Astrocyte of the spinal cord (primary cell): ENCODE measurements at regions not wholly inside any gene's neighbourhood (a gene's known extent, or its start where the extent isn't known, plus 50 kb on each side); places are given as distances from the start of the nearest gene placed in this dataset.
A peak's percentile ranks its signal among the peaks of the same experiment; 100 is the strongest.

Source experiments
- DNase-seq: peaks from one replicate; pipeline ENCODE4 v3.0.0; 2011; ENCODE audit warnings: low read depth, low spot score
- H3K4me3 ChIP-seq: 2 replicates; pipeline ENCODE4 v1.5.1; 2011; ENCODE audit warnings: low read depth, mild to moderate bottlenecking, low read length, moderate library complexity
- in situ Hi-C: cut with HindIII; loops from 2 replicates; pipeline ENCODE4 v1.10.0; 2017; ENCODE audit warnings: low sequenced_read_pairs
- TF ChIP-seq, protein P1 (sequence below): IDR thresholded peaks from 2 replicates; pipeline ENCODE4 v1.5.1; 2012; ENCODE audit warnings: low read depth, mild to moderate bottlenecking, low read length, inconsistent platforms

DNA sequence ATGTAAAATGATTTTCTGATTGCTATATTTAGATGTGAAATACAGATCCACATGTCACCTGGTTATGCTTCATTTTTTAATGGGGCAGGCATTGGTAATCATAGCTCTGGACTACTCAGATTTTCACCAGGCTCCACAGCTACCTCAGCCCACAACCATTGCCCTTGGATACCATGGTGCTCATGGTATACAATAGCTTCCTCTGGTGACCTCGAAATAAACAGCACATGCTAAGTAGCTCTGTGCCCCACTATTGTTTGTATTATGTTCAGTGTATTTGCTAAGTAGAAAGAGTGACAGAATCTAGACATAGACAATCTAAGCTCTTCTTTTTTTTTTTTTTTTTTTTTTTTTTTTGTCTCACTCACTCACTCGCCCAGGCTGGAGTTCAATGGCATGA is 274.4 kb upstream of the USP15 start:
- no peak for DNase-seq
- TF ChIP-seq, protein P1, sequence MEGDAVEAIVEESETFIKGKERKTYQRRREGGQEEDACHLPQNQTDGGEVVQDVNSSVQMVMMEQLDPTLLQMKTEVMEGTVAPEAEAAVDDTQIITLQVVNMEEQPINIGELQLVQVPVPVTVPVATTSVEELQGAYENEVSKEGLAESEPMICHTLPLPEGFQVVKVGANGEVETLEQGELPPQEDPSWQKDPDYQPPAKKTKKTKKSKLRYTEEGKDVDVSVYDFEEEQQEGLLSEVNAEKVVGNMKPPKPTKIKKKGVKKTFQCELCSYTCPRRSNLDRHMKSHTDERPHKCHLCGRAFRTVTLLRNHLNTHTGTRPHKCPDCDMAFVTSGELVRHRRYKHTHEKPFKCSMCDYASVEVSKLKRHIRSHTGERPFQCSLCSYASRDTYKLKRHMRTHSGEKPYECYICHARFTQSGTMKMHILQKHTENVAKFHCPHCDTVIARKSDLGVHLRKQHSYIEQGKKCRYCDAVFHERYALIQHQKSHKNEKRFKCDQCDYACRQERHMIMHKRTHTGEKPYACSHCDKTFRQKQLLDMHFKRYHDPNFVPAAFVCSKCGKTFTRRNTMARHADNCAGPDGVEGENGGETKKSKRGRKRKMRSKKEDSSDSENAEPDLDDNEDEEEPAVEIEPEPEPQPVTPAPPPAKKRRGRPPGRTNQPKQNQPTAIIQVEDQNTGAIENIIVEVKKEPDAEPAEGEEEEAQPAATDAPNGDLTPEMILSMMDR, result no peak
- in situ Hi-C loops, result no loop called here
- H3K4me3 ChIP-seq, result no peak overlapping the region

DNA sequence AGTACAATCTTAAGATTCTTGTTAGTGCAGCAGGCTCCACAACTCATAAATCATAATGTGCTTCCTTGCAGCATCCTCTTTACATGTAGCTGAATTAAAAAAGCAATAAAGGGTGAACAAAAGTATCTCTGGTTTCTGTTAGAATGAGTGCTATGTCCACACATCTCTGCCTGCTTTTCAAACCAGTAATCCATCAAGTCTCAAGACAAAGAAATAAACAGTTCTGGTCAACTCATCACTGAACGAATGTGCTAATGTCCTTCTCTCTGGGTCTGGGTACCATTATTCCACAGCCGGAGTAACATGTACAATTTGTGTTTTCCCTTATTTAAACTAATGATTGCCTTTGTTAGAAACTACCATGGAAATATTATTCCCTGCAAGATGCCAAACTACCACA is 273.0 kb upstream of the USP15 start:
- TF ChIP-seq, protein P1, result no peak
- DNase-seq, result no peak
- in situ Hi-C loops, result no loop called here
- H3K4me3 ChIP-seq, result no peak overlapping the region

DNA sequence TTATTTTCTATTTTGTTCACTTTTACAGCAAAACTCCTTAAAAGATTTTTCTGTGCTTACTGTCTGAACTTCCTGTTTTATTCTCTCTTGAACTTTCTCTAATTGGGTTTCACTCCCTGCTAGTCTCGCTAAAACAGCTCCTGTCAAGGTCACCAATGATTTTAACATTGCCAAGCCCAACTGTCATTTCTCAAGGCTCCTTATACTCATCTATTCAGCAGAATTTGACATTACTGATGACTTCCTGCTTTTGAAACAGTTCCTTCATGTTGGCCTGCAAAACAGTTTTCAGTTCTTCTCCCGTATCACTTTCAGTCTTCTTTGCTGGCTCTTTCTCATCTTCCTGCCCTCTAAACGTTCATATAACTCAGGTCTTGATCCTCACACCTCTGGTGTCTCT is 268.5 kb upstream of the USP15 start:
- H3K4me3 ChIP-seq, result no peak overlapping the region
- TF ChIP-seq, protein P1, result no peak
- no peak for DNase-seq
- in situ Hi-C loops, result no loop called here

DNA sequence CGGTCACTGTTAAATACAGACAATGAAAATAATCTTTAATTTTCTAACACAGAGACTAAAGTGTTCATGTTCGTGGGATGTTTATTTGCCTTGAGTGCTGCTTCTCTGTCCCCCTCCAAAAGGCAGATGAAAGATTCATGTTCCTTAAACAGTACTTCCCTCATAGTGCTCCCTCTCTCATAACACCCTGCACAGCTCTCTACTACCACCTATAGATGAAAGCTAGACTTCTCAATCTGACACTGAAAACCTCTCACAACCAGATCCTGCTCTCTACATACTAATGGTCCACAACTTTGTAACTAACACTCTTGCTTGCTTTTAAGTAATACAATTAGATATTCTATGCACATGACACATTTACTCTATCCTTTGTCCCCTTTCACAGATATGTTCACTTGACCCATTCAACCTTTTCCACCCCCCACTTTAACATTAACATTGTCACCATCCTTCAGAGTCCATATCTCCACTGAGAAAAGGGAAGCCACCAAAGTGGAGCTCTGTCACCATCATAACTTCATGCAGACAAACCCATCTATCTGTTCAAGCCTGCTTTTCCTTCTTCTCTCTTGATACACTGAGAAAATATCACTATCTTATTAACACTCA is 266.4 kb upstream of the USP15 start:
- TF ChIP-seq, protein P1, result peak; percentile 56

DNA sequence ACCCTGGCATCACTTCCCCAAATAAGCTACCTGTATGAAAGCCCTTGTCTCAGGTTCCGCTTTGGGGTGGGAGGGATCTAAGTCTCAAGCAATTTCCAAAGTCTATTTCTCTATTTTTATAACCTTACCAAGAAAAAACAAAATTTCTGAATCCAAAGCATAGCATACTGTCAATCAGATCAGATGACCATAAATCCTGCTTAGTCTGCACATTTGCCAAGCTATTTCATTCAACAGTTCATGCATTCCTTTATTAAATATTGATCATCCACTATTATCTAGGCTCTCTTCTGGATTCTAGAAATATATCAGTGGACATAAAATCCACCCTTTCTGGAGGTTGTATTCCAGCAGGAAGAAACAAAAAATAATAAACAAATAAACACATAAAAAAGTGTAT is 263.5 kb upstream of the USP15 start:
- DNase-seq, result no peak
- in situ Hi-C loops, result no loop called here

More for the DNA sequence above, 266.4 kb upstream of the USP15 start:
- in situ Hi-C loops, result no loop called here
- peak; percentile 13 for DNase-seq
- H3K4me3 ChIP-seq, result no peak overlapping the region

DNA sequence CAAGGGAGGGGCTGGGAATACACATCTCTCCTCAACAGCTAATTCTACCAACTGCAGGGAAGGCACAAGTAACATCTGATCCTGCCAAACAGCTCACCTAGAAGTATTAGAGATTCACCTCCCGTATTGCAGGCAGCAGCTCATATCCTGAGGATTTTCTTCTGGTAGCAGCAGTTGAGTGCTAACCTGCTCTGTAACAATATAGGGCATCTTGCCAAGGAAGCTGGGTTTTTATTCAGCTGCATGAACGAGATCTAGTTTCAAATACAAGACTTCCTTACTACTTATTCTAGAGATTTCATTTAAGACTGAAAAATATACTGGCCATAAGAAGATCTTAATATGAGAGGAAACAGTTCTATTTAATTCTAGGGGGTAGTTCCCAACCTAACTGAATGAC is 261.4 kb upstream of the USP15 start:
- H3K4me3 ChIP-seq, result no peak overlapping the region
- DNase-seq, result no peak
- TF ChIP-seq, protein P1, result no peak
- in situ Hi-C loops, result no loop called here

More for the DNA sequence above, 263.5 kb upstream of the USP15 start:
- TF ChIP-seq, protein P1, result no peak
- H3K4me3 ChIP-seq, result no peak overlapping the region
